Stimulated activated CD4-positive, alpha-beta T cell treated with anti-CD3 and anti-CD28 coated beads, Interleukin-4, amount 100 ng/mL, for 48 hours (primary cell): ENCODE measurements at regions not wholly inside any gene's neighbourhood (a gene's known extent, or its start where the extent isn't known, plus 50 kb on each side); places are given as distances from the start of the nearest gene placed in this dataset.
"Not testable (repeated sequence)": the region's sequence is repeated elsewhere in the genome, so short reads cannot be mapped to it uniquely, and the experiment has no call there.

Experiments used
- DNase-seq, 2 donors: peaks; one replicate each; pipeline ENCODE4 v3.0.0-alpha.2; 2020; ENCODE audit warnings: low read depth in 2 of 2

- not testable (repeated sequence) for DNase-seq
Observed at GRCh38 chr3:162640208-162640607, 1143.6 kb downstream of the OTOL1 start.

- no peak for DNase-seq
Observed at GRCh38 chr3:162641317-162641716, 1144.7 kb downstream of the OTOL1 start.

- no peak for DNase-seq
Observed at GRCh38 chr3:162641907-162642306, 1145.3 kb downstream of the OTOL1 start.

GRCh38 chr3:162643245-162643644 is 1146.6 kb downstream of the OTOL1 start:
- no peak for DNase-seq

- DNase-seq, result no peak
Observed at GRCh38 chr3:162647321-162647720, 1150.7 kb downstream of the OTOL1 start.

- DNase-seq, result no peak
Observed at GRCh38 chr3:162658003-162658402, 1161.4 kb downstream of the OTOL1 start.

GRCh38 chr3:162665684-162666391 is 1169.2 kb downstream of the OTOL1 start:
- no peak for DNase-seq

GRCh38 chr3:162666835-162667234 is 1170.2 kb downstream of the OTOL1 start:
- DNase-seq, result no peak

GRCh38 chr3:162670181-162670580 is 1173.6 kb downstream of the OTOL1 start:
- no peak for DNase-seq

- no peak for DNase-seq
Observed at GRCh38 chr3:162677475-162677874, 1180.9 kb downstream of the OTOL1 start.

GRCh38 chr3:162678941-162679340 is 1182.3 kb downstream of the OTOL1 start:
- no peak for DNase-seq

GRCh38 chr3:162684260-162684659 is 1187.7 kb downstream of the OTOL1 start:
- DNase-seq, result no peak

GRCh38 chr3:162699291-162699690 is 1202.7 kb downstream of the OTOL1 start:
- no peak for DNase-seq

GRCh38 chr3:162701211-162701610 is 1204.6 kb downstream of the OTOL1 start:
- DNase-seq, result no peak

- DNase-seq, result no peak
Observed at GRCh38 chr3:162702768-162703385, 1206.3 kb downstream of the OTOL1 start.

- no peak for DNase-seq
Observed at GRCh38 chr3:162704238-162704637, 1207.6 kb downstream of the OTOL1 start.

GRCh38 chr3:162704799-162705385 is 1208.3 kb downstream of the OTOL1 start:
- DNase-seq, result no peak

- DNase-seq, result not testable (repeated sequence)
Observed at GRCh38 chr3:162708394-162708793, 1211.8 kb downstream of the OTOL1 start.

GRCh38 chr3:162708942-162709706 is 1212.5 kb downstream of the OTOL1 start:
- DNase-seq, result not testable (repeated sequence)

- DNase-seq, result no peak
Observed at GRCh38 chr3:162710332-162711112, 1213.9 kb downstream of the OTOL1 start.

- DNase-seq, result not testable (repeated sequence)
Observed at GRCh38 chr3:162717074-162717473, 1220.5 kb downstream of the OTOL1 start.

- DNase-seq, result no peak
Observed at GRCh38 chr3:162718697-162719096, 1222.1 kb downstream of the OTOL1 start.
